CD1c-positive myeloid dendritic cell (primary cell): ENCODE measurements at regions not wholly inside any gene's neighbourhood (a gene's known extent, or its start where the extent isn't known, plus 50 kb on each side); places are given as distances from the start of the nearest gene placed in this dataset.

ENCODE experiments used
- DNase-seq: peaks from one replicate; pipeline ENCODE4 v3.0.0-alpha.2; 2016; ENCODE audit errors: extremely low spot score

GRCh38 chr18:72601481-72601880, 57.3 kb upstream of the CBLN2 start:
- DNase-seq: no peak
